H1 (cell line): ENCODE measurements at regions not wholly inside any gene's neighbourhood (a gene's known extent, or its start where the extent isn't known, plus 50 kb on each side); places are given as distances from the start of the nearest gene placed in this dataset.

Experiments
- BCL11A ChIP-seq, 2 experiments: IDR thresholded peaks; one replicate each; pipeline ENCODE4 v1.6.1; 2011; ENCODE audit warnings: low read depth in 2 of 2, low read length in 2 of 2, mild to moderate bottlenecking in 2 of 2
- CHD7 ChIP-seq: fragments of 300-600 bp; sonication (generic); IDR thresholded peaks from 2 replicates; pipeline ENCODE4 v1.7.1; 2012; ENCODE audit warnings: low read length, moderate library complexity, mild to moderate bottlenecking, inconsistent platforms; ENCODE audit not compliant: insufficient replicate concordance
- RXRA ChIP-seq: IDR thresholded peaks from 2 replicates; pipeline ENCODE4 v1.6.1; 2011; ENCODE audit warnings: low read depth, mild to moderate bottlenecking, low read length, moderate library complexity; ENCODE audit not compliant: insufficient read depth
- SIX5 ChIP-seq: IDR thresholded peaks from 2 replicates; pipeline ENCODE4 v1.6.1; 2011; ENCODE audit warnings: mild to moderate bottlenecking, low read depth, low read length
- TAF7 ChIP-seq: optimal IDR thresholded peaks from 2 replicates; pipeline ENCODE3; 2011; ENCODE audit warnings: low read depth, mild to moderate bottlenecking, inconsistent platforms, low read length, moderate library complexity, borderline replicate concordance
- TCF12 ChIP-seq: IDR thresholded peaks from 2 replicates; pipeline ENCODE4 v1.6.1; 2011; ENCODE audit warnings: low read depth, mild to moderate bottlenecking, low read length

- TF ChIP-seq CHD7 = no peak
- no peak for TF ChIP-seq SIX5
- no peak for TF ChIP-seq RXRA
- TF ChIP-seq TCF12 = no peak
- TF ChIP-seq TAF7 = no peak
- no peak for TF ChIP-seq BCL11A (IDR thresholded peaks at IDR 0.05; ENCODE audit: low read depth in 2 of 2, low read length in 2 of 2)
These were observed 57.9 kb upstream of the PARVA start (continued) for GRCh38 chr11:12319461-12319951.
